ENCODE measurements at regions not wholly inside any gene's neighbourhood (a gene's known extent, or its start where the extent isn't known, plus 50 kb on each side); places are given as distances from the start of the nearest gene placed in this dataset.

DNA sequence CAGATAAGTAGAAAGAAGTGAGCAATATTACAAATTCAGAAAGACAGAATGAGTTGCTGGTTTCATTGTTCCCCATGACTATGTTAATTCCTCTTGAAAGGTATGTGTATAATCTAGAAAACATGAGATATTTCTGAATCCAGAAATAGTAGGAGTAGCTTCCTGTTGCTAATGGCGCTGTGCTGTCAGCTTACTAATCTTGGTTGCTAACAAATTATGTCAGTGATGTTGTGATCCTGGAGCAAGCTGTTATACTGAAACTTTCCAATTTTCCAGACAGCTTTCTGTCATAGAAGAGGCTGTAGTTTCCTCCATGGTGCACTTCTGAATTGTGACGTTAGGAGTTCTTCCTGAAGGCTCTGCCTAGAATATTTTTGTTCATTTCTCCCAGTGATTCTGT, 372.3 kb downstream of the USP25 start:
- no peak overlapping the region for H3K27ac ChIP-seq (ENCODE audit: insufficient read depth in 1 of 2, low read depth in 1 of 2, low read length in 2 of 2, poor library complexity in 1 of 2, severe bottlenecking in 2 of 2)
- H3K4me1 ChIP-seq (ENCODE audit: control extremely low read depth in 1 of 4, control insufficient read depth in 4 of 4, insufficient read depth in 4 of 4, low read length in 3 of 4) = no peaks in the 10 kb centered on the region
- no peaks in the 10 kb centered on the region for H3K36me3 ChIP-seq (ENCODE audit: control insufficient read depth in 4 of 4, insufficient read depth in 4 of 4, low read length in 3 of 4)
- no peak overlapping the region for H3K4me3 ChIP-seq (ENCODE audit: control insufficient read depth in 1 of 7, extremely low read depth in 1 of 7, insufficient read depth in 4 of 7, low read depth in 2 of 7, low read length in 6 of 7)
- ChIA-PET CTCF (no interaction called here), POLR2A (no interaction called here)
- DNase-seq = no peak
- WGBS (ENCODE audit: insufficient coverage) = 100% methylated on average over 1 of the region's 2 CpGs
- no peaks in the 10 kb centered on the region for H3K27me3 ChIP-seq (replicated peaks in 2 of 5; ENCODE audit: control insufficient read depth in 4 of 5, insufficient read depth in 5 of 5, low read length in 4 of 5)
- peaks cover 0 to 3% (median 0%) of the 10 kb centered on the region in 5 experiments for H3K9me3 ChIP-seq (ENCODE audit: control extremely low read depth in 1 of 5, control insufficient read depth in 4 of 5, insufficient read depth in 2 of 5, low read depth in 1 of 5, low read length in 4 of 5)

DNA sequence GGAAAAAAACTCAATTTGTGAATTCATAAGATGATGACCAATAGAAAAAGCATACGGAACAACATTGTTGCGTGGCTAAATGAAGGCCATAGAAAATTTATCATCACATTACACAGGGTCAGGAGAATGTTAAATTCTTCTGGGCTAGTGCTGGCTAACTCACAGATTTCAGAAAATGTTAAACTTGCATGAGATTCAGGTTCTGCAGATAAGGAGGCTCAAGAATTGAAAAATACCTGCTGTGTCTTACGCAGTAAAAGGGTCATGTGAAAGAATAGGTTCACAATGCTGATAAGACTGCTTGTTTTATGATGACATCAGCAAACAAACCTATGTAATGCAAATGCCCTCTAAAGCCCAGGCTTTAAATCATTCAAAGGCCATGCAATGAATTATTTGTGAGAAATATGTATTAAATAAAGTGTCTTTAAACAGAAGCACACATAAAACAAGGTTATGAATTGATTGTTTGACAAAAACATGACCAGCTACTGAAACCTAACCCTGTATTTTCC, 378.8 kb downstream of the USP25 start:
- WGBS (ENCODE audit: insufficient coverage) = 93% methylated on average over 3 of the region's 3 CpGs
- no peaks in the 10 kb centered on the region for H3K4me1 ChIP-seq (ENCODE audit: control extremely low read depth in 1 of 4, control insufficient read depth in 4 of 4, insufficient read depth in 4 of 4, low read length in 3 of 4)
- no peaks in the 10 kb centered on the region for H3K36me3 ChIP-seq (ENCODE audit: control insufficient read depth in 4 of 4, insufficient read depth in 4 of 4, low read length in 3 of 4)
- DNase-seq = no peak
- no peak overlapping the region for H3K27ac ChIP-seq (ENCODE audit: insufficient read depth in 1 of 2, low read depth in 1 of 2, low read length in 2 of 2, poor library complexity in 1 of 2, severe bottlenecking in 2 of 2)
- H3K27me3 ChIP-seq (replicated peaks in 2 of 5; ENCODE audit: control insufficient read depth in 4 of 5, insufficient read depth in 5 of 5, low read length in 4 of 5) = no peaks in the 10 kb centered on the region
- no peak overlapping the region for H3K4me3 ChIP-seq (ENCODE audit: control insufficient read depth in 1 of 7, extremely low read depth in 1 of 7, insufficient read depth in 4 of 7, low read depth in 2 of 7, low read length in 6 of 7)
- ChIA-PET CTCF (no interaction called here), POLR2A (no interaction called here)
- H3K9me3 ChIP-seq (ENCODE audit: control extremely low read depth in 1 of 5, control insufficient read depth in 4 of 5, insufficient read depth in 2 of 5, low read depth in 1 of 5, low read length in 4 of 5) = peaks cover 0 to 4% (median 0%) of the 10 kb centered on the region in 5 experiments

DNA sequence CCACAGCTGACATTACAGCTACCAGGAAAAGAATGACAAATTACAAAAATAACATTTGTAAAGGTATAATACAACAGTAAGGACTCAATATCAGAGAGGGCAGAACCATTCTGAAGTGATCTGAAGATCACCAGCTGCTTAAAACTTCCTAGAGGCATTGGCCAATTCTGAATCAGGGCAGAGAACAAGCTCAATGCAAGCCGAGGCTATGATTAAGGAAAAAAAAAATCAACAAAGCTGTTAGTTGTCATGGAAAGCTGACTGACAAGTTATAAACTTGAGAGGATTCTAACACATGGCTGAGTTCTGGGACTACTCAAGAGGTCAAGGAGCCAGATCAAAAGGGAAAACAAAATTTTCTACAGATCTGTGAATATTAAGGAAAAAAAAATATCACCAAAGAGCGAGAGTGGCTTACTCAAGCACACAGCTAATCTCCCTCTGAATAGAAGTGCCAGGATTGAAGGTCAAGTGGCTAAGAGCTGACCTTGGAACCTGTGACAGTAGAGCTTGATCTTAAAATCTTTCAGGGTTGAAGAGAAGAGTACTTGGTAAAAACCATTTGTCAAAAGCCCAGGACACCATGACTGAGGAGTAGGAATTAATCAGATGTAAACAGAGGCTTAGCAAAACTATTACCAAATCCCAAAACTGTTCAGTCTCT, 383.4 kb downstream of the USP25 start:
- WGBS (ENCODE audit: insufficient coverage) = 93% methylated on average over 1 of the region's 2 CpGs
- H3K4me3 ChIP-seq (ENCODE audit: control insufficient read depth in 1 of 7, extremely low read depth in 1 of 7, insufficient read depth in 4 of 7, low read depth in 2 of 7, low read length in 6 of 7) = no peak overlapping the region
- CTCF ChIA-PET = no interaction called here
- H3K36me3 ChIP-seq (ENCODE audit: control insufficient read depth in 4 of 4, insufficient read depth in 4 of 4, low read length in 3 of 4) = no peaks in the 10 kb centered on the region
- DNase-seq = no peak
- H3K27ac ChIP-seq (ENCODE audit: insufficient read depth in 1 of 2, low read depth in 1 of 2, low read length in 2 of 2, poor library complexity in 1 of 2, severe bottlenecking in 2 of 2) = no peak overlapping the region
- no peaks in the 10 kb centered on the region for H3K27me3 ChIP-seq (replicated peaks in 2 of 5; ENCODE audit: control insufficient read depth in 4 of 5, insufficient read depth in 5 of 5, low read length in 4 of 5)
- no peaks in the 10 kb centered on the region for H3K4me1 ChIP-seq (ENCODE audit: control extremely low read depth in 1 of 4, control insufficient read depth in 4 of 4, insufficient read depth in 4 of 4, low read length in 3 of 4)
- H3K9me3 ChIP-seq (ENCODE audit: control extremely low read depth in 1 of 5, control insufficient read depth in 4 of 5, insufficient read depth in 2 of 5, low read depth in 1 of 5, low read length in 4 of 5) = peaks cover 0 to 3% (median 0%) of the 10 kb centered on the region in 5 experiments
- POLR2A ChIA-PET = no interaction called here

DNA sequence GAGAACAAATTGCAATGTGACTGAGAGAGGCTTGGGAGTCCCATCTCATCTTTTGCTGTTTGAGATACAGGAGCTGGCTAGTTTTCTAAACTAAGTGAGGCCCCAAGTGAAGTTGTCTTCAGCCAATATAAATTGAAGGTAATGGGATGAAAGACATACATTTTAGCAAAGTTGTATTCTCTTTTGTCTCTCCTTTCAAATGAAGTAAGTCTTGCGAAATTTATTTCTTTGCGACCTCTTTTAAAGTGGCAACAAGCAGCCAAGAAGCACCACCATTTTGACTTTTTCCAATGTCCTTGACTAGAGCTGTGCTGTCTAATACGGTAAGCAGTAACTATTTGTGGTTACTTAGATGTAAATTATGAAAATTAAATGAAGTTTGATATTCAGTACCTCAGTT, 385.7 kb downstream of the USP25 start:
- 100% methylated on average over 2 of the region's 3 CpGs for WGBS (ENCODE audit: insufficient coverage)
- Histone ChIP-seq H3K9me3 (ENCODE audit: control extremely low read depth in 1 of 5, control insufficient read depth in 4 of 5, insufficient read depth in 2 of 5, low read depth in 1 of 5, low read length in 4 of 5) (peaks cover 0 to 3% (median 0%) of the 10 kb centered on the region in 5 experiments), H3K4me3 (ENCODE audit: control insufficient read depth in 1 of 7, extremely low read depth in 1 of 7, insufficient read depth in 4 of 7, low read depth in 2 of 7, low read length in 6 of 7) (no peak overlapping the region), H3K4me1 (ENCODE audit: control extremely low read depth in 1 of 4, control insufficient read depth in 4 of 4, insufficient read depth in 4 of 4, low read length in 3 of 4) (no peaks in the 10 kb centered on the region), H3K27ac (ENCODE audit: insufficient read depth in 1 of 2, low read depth in 1 of 2, low read length in 2 of 2, poor library complexity in 1 of 2, severe bottlenecking in 2 of 2) (no peak overlapping the region), H3K36me3 (ENCODE audit: control insufficient read depth in 4 of 4, insufficient read depth in 4 of 4, low read length in 3 of 4) (no peaks in the 10 kb centered on the region), H3K27me3 (replicated peaks in 2 of 5; ENCODE audit: control insufficient read depth in 4 of 5, insufficient read depth in 5 of 5, low read length in 4 of 5) (no peaks in the 10 kb centered on the region)
- CTCF ChIA-PET = no interaction called here
- no peak for DNase-seq
- POLR2A ChIA-PET = no interaction called here

DNA sequence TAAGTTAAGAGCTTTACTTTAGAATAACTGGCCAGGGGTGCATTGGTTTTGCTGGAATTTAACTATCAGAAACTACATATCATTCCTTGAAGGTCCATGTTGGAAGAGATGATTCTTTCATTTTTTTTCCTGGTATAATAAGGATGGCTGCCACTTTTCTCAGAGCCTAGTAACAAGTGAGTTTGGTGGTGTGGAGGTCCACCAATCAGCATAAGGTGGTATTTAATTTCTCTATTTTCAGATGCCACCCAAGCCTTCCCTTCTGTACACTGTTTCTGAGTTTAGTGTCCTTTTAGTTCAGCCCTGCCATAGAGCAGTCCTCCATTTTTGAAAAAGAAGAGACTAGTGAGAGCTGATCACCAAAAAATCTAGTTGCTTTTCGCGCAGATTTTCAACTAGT, 386.3 kb downstream of the USP25 start:
- Histone ChIP-seq H3K27ac (ENCODE audit: insufficient read depth in 1 of 2, low read depth in 1 of 2, low read length in 2 of 2, poor library complexity in 1 of 2, severe bottlenecking in 2 of 2) (no peak overlapping the region), H3K9me3 (ENCODE audit: control extremely low read depth in 1 of 5, control insufficient read depth in 4 of 5, insufficient read depth in 2 of 5, low read depth in 1 of 5, low read length in 4 of 5) (peaks cover 0 to 3% (median 0%) of the 10 kb centered on the region in 5 experiments), H3K36me3 (ENCODE audit: control insufficient read depth in 4 of 4, insufficient read depth in 4 of 4, low read length in 3 of 4) (no peaks in the 10 kb centered on the region), H3K4me1 (ENCODE audit: control extremely low read depth in 1 of 4, control insufficient read depth in 4 of 4, insufficient read depth in 4 of 4, low read length in 3 of 4) (no peaks in the 10 kb centered on the region), H3K4me3 (ENCODE audit: control insufficient read depth in 1 of 7, extremely low read depth in 1 of 7, insufficient read depth in 4 of 7, low read depth in 2 of 7, low read length in 6 of 7) (no peak overlapping the region), H3K27me3 (replicated peaks in 2 of 5; ENCODE audit: control insufficient read depth in 4 of 5, insufficient read depth in 5 of 5, low read length in 4 of 5) (no peaks in the 10 kb centered on the region)
- no CpG with 5 or more reads among the region's 2 CpGs for WGBS (ENCODE audit: insufficient coverage)
- ChIA-PET POLR2A (no interaction called here), CTCF (no interaction called here)
- DNase-seq = no peak

DNA sequence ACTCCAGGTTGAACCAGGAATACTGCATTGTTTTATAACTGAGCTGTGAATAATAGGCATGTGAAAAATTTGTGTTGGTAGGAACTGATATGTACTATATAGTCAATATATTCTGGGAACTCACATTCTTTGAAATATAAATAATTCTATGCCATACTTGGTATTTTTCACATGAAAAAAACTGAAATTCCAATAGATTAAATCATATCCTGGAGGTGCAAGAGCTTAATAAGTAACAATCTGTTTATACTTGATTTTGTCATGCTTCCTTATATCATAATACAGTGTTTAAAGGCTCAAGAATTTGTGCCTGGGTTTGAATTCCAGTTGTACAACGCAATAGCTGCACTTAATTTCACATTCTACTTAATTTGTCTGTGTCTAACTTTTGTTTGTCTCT, 387.0 kb downstream of the USP25 start:
- DNase-seq = no peak
- ChIA-PET CTCF (no interaction called here), POLR2A (no interaction called here)
- no peaks in the 10 kb centered on the region for H3K36me3 ChIP-seq (ENCODE audit: control insufficient read depth in 4 of 4, insufficient read depth in 4 of 4, low read length in 3 of 4)
- no peaks in the 10 kb centered on the region for H3K27me3 ChIP-seq (replicated peaks in 2 of 5; ENCODE audit: control insufficient read depth in 4 of 5, insufficient read depth in 5 of 5, low read length in 4 of 5)
- peaks cover 0 to 3% (median 0%) of the 10 kb centered on the region in 5 experiments for H3K9me3 ChIP-seq (ENCODE audit: control extremely low read depth in 1 of 5, control insufficient read depth in 4 of 5, insufficient read depth in 2 of 5, low read depth in 1 of 5, low read length in 4 of 5)
- no CpG with 5 or more reads among the region's 1 CpG for WGBS (ENCODE audit: insufficient coverage)
- no peak overlapping the region for H3K4me3 ChIP-seq (ENCODE audit: control insufficient read depth in 1 of 7, extremely low read depth in 1 of 7, insufficient read depth in 4 of 7, low read depth in 2 of 7, low read length in 6 of 7)
- no peak overlapping the region for H3K27ac ChIP-seq (ENCODE audit: insufficient read depth in 1 of 2, low read depth in 1 of 2, low read length in 2 of 2, poor library complexity in 1 of 2, severe bottlenecking in 2 of 2)
- no peaks in the 10 kb centered on the region for H3K4me1 ChIP-seq (ENCODE audit: control extremely low read depth in 1 of 4, control insufficient read depth in 4 of 4, insufficient read depth in 4 of 4, low read length in 3 of 4)

DNA sequence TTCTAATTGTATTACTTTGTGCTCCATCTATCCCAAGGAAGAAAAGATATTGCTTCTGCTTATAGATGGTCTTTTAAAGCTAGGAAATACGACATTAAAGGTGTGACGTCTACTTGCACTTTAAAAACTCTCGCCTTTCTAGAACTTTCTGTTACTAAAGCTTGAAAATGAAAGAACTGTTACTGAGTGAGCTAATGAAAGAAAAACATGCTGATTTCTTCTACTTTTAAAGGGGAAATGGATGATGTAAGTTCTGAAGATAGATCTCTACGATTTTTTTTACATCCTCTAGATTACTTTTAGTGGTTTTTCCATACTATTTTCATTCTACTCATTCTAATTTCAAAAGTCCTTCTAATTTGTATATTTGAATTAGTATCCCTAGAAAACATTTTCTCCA, 387.5 kb downstream of the USP25 start:
- Histone ChIP-seq H3K27ac (ENCODE audit: insufficient read depth in 1 of 2, low read depth in 1 of 2, low read length in 2 of 2, poor library complexity in 1 of 2, severe bottlenecking in 2 of 2) (no peak overlapping the region), H3K4me3 (ENCODE audit: control insufficient read depth in 1 of 7, extremely low read depth in 1 of 7, insufficient read depth in 4 of 7, low read depth in 2 of 7, low read length in 6 of 7) (no peak overlapping the region), H3K4me1 (ENCODE audit: control extremely low read depth in 1 of 4, control insufficient read depth in 4 of 4, insufficient read depth in 4 of 4, low read length in 3 of 4) (no peaks in the 10 kb centered on the region), H3K27me3 (replicated peaks in 2 of 5; ENCODE audit: control insufficient read depth in 4 of 5, insufficient read depth in 5 of 5, low read length in 4 of 5) (no peaks in the 10 kb centered on the region), H3K36me3 (ENCODE audit: control insufficient read depth in 4 of 4, insufficient read depth in 4 of 4, low read length in 3 of 4) (no peaks in the 10 kb centered on the region), H3K9me3 (ENCODE audit: control extremely low read depth in 1 of 5, control insufficient read depth in 4 of 5, insufficient read depth in 2 of 5, low read depth in 1 of 5, low read length in 4 of 5) (peaks cover 0 to 3% (median 0%) of the 10 kb centered on the region in 5 experiments)
- POLR2A ChIA-PET = no interaction called here
- no peak for DNase-seq
- CTCF ChIA-PET = no interaction called here
- WGBS (ENCODE audit: insufficient coverage) = 100% methylated on average over 3 of the region's 4 CpGs
